Osteocyte (in vitro differentiated cells): ENCODE measurements at regions not wholly inside any gene's neighbourhood (a gene's known extent, or its start where the extent isn't known, plus 50 kb on each side); places are given as distances from the start of the nearest gene placed in this dataset.
"Not testable (repeated sequence)": the region's sequence is repeated elsewhere in the genome, so short reads cannot be mapped to it uniquely, and the experiment has no call there.

Experiments
- DNase-seq: peaks from one replicate; pipeline ENCODE4 v3.0.0; 2021; ENCODE audit warnings: mixed read lengths; ENCODE audit not compliant: unreplicated experiment; ENCODE audit errors: extremely low spot score
- H3K27ac Mint-ChIP-seq: one replicate; pipeline ENCODE4 v1.8.0; 2021; ENCODE audit warnings: mild to moderate bottlenecking, mixed read lengths; ENCODE audit not compliant: unreplicated experiment
- H3K27me3 Mint-ChIP-seq: one replicate; pipeline ENCODE4 v1.8.0; 2021; ENCODE audit warnings: mixed read lengths; ENCODE audit not compliant: unreplicated experiment
- H3K36me3 Mint-ChIP-seq: one replicate; pipeline ENCODE4 v1.8.0; 2021; ENCODE audit warnings: mixed read lengths; ENCODE audit not compliant: unreplicated experiment
- H3K4me1 Mint-ChIP-seq: one replicate; pipeline ENCODE4 v1.8.0; 2021; ENCODE audit warnings: mixed read lengths; ENCODE audit not compliant: unreplicated experiment
- H3K4me3 Mint-ChIP-seq: one replicate; pipeline ENCODE4 v1.8.0; 2021; ENCODE audit warnings: mild to moderate bottlenecking, moderate library complexity, mixed read lengths; ENCODE audit not compliant: unreplicated experiment
- H3K9me3 Mint-ChIP-seq: one replicate; pipeline ENCODE4 v1.8.0; 2021; ENCODE audit warnings: mixed read lengths; ENCODE audit not compliant: unreplicated experiment

GRCh38 chr11:49562262-49562661 is 353.9 kb upstream of the FOLH1 start:
- not testable (repeated sequence) for H3K27me3 Mint-ChIP-seq, H3K4me3 Mint-ChIP-seq, H3K36me3 Mint-ChIP-seq, DNase-seq, H3K27ac Mint-ChIP-seq, H3K4me1 Mint-ChIP-seq
- peaks cover 26% of the 10 kb centered on the region for H3K9me3 Mint-ChIP-seq

- H3K27me3 Mint-ChIP-seq, H3K27ac Mint-ChIP-seq: not testable (repeated sequence)
Measured at GRCh38 chr11:49579492-49579891, 371.1 kb upstream of the FOLH1 start.

GRCh38 chr11:49585495-49585894 is 366.7 kb upstream of the OR4C13 start:
- not testable (repeated sequence) for H3K27ac Mint-ChIP-seq, H3K4me1 Mint-ChIP-seq, H3K4me3 Mint-ChIP-seq, DNase-seq, H3K36me3 Mint-ChIP-seq, H3K27me3 Mint-ChIP-seq
- H3K9me3 Mint-ChIP-seq = peaks cover 29% of the 10 kb centered on the region

More at GRCh38 chr11:49579492-49579891, 371.1 kb upstream of the FOLH1 start:
- H3K36me3 Mint-ChIP-seq, DNase-seq, H3K4me1 Mint-ChIP-seq, H3K4me3 Mint-ChIP-seq: not testable (repeated sequence)
- peaks cover 47% of the 10 kb centered on the region for H3K9me3 Mint-ChIP-seq

GRCh38 chr11:49608892-49609291 is 343.3 kb upstream of the OR4C13 start:
- H3K4me1 Mint-ChIP-seq, DNase-seq, H3K4me3 Mint-ChIP-seq, H3K36me3 Mint-ChIP-seq, H3K27me3 Mint-ChIP-seq, H3K27ac Mint-ChIP-seq: not testable (repeated sequence)
- H3K9me3 Mint-ChIP-seq = peaks cover 35% of the 10 kb centered on the region

GRCh38 chr11:49623872-49624271 is 328.3 kb upstream of the OR4C13 start:
- H3K9me3 Mint-ChIP-seq = peaks cover 62% of the 10 kb centered on the region
- not testable (repeated sequence) for H3K4me1 Mint-ChIP-seq, H3K27me3 Mint-ChIP-seq, H3K27ac Mint-ChIP-seq, H3K36me3 Mint-ChIP-seq, H3K4me3 Mint-ChIP-seq, DNase-seq

- DNase-seq, H3K36me3 Mint-ChIP-seq, H3K4me1 Mint-ChIP-seq, H3K27ac Mint-ChIP-seq, H3K4me3 Mint-ChIP-seq, H3K27me3 Mint-ChIP-seq: not testable (repeated sequence)
- peaks cover 50% of the 10 kb centered on the region for H3K9me3 Mint-ChIP-seq
Measured at GRCh38 chr11:49670705-49671104, 281.5 kb upstream of the OR4C13 start.

GRCh38 chr11:49702121-49702520 is 250.1 kb upstream of the OR4C13 start:
- H3K4me3 Mint-ChIP-seq, H3K27ac Mint-ChIP-seq, H3K36me3 Mint-ChIP-seq, H3K27me3 Mint-ChIP-seq, H3K4me1 Mint-ChIP-seq, DNase-seq: not testable (repeated sequence)
- peaks cover 48% of the 10 kb centered on the region for H3K9me3 Mint-ChIP-seq

- H3K4me3 Mint-ChIP-seq, H3K36me3 Mint-ChIP-seq, H3K4me1 Mint-ChIP-seq, H3K27me3 Mint-ChIP-seq, H3K27ac Mint-ChIP-seq, DNase-seq: not testable (repeated sequence)
- H3K9me3 Mint-ChIP-seq = peaks cover 56% of the 10 kb centered on the region
Measured at GRCh38 chr11:49750447-49750846, 201.7 kb upstream of the OR4C13 start.

- not testable (repeated sequence) for H3K27ac Mint-ChIP-seq, DNase-seq, H3K36me3 Mint-ChIP-seq, H3K27me3 Mint-ChIP-seq, H3K4me3 Mint-ChIP-seq, H3K4me1 Mint-ChIP-seq
- peaks cover 51% of the 10 kb centered on the region for H3K9me3 Mint-ChIP-seq
Measured at GRCh38 chr11:49750960-49751359, 201.2 kb upstream of the OR4C13 start.

GRCh38 chr11:49780791-49781190 is 171.4 kb upstream of the OR4C13 start:
- H3K4me3 Mint-ChIP-seq, H3K36me3 Mint-ChIP-seq, DNase-seq, H3K27ac Mint-ChIP-seq, H3K4me1 Mint-ChIP-seq, H3K27me3 Mint-ChIP-seq: not testable (repeated sequence)
- peaks cover 23% of the 10 kb centered on the region for H3K9me3 Mint-ChIP-seq

GRCh38 chr11:49782000-49782399 is 170.2 kb upstream of the OR4C13 start:
- not testable (repeated sequence) for H3K27ac Mint-ChIP-seq, H3K4me1 Mint-ChIP-seq, H3K27me3 Mint-ChIP-seq, H3K36me3 Mint-ChIP-seq, DNase-seq, H3K4me3 Mint-ChIP-seq
- peaks cover 30% of the 10 kb centered on the region for H3K9me3 Mint-ChIP-seq

- peaks cover 30% of the 10 kb centered on the region for H3K9me3 Mint-ChIP-seq
- not testable (repeated sequence) for H3K27ac Mint-ChIP-seq, H3K4me1 Mint-ChIP-seq, H3K4me3 Mint-ChIP-seq, DNase-seq, H3K36me3 Mint-ChIP-seq, H3K27me3 Mint-ChIP-seq
Measured at GRCh38 chr11:49783841-49784240, 168.3 kb upstream of the OR4C13 start.

GRCh38 chr11:49789787-49790186 is 162.4 kb upstream of the OR4C13 start:
- H3K36me3 Mint-ChIP-seq, H3K27ac Mint-ChIP-seq, H3K4me3 Mint-ChIP-seq, H3K27me3 Mint-ChIP-seq, DNase-seq, H3K4me1 Mint-ChIP-seq: not testable (repeated sequence)
- H3K9me3 Mint-ChIP-seq = peaks cover 33% of the 10 kb centered on the region
